Gastrocnemius medialis (tissue), 4 donors: ENCODE measurements at regions not wholly inside any gene's neighbourhood (a gene's known extent, or its start where the extent isn't known, plus 50 kb on each side); places are given as distances from the start of the nearest gene placed in this dataset.

Source experiments
- POLR2A ChIP-seq, 2 donors: fragments of 450-650 bp; IDR thresholded peaks; one replicate each; pipeline ENCODE4 v1.6.1; 2017; ENCODE audit warnings: antibody characterized with exemption in 2 of 2, mild to moderate bottlenecking in 2 of 2, moderate library complexity in 2 of 2
- TF ChIP-seq, protein P1 (sequence below), 5 experiments: fragments of 450-650 bp in 3 of 5; fragments of 200-600 bp in 2 of 5; sonication (generic) in 2 of 5; IDR thresholded peaks in 4 of 5; conservative IDR thresholded peaks in 1 of 5; 1 replicate in 4 of 5; 2 replicates in 1 of 5; pipeline ENCODE4 v1.5.1; 2016 to 2019; ENCODE audit warnings: antibody characterized with exemption in 5 of 5, mild to moderate bottlenecking in 3 of 5, moderate library complexity in 3 of 5

DNA sequence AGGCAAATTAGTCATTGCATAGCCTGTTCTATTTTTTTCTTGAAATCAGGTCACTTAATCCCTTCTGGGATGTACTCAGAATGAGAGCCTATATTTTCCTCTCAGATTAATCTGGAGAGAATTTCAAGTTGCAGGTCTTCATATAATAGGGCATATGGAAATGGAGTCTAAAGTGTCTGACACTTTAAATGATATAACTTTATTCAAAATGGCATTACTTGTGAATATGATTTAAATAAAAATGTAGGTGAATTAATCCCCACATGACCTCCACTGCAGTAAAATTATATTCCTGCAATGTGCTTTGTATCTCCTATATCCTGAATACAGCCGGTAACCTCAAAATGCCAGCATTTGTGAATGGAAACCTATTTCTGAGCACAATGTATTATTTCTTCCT lies 172.5 kb upstream of the BTBD3 start:
- TF ChIP-seq, protein P1, sequence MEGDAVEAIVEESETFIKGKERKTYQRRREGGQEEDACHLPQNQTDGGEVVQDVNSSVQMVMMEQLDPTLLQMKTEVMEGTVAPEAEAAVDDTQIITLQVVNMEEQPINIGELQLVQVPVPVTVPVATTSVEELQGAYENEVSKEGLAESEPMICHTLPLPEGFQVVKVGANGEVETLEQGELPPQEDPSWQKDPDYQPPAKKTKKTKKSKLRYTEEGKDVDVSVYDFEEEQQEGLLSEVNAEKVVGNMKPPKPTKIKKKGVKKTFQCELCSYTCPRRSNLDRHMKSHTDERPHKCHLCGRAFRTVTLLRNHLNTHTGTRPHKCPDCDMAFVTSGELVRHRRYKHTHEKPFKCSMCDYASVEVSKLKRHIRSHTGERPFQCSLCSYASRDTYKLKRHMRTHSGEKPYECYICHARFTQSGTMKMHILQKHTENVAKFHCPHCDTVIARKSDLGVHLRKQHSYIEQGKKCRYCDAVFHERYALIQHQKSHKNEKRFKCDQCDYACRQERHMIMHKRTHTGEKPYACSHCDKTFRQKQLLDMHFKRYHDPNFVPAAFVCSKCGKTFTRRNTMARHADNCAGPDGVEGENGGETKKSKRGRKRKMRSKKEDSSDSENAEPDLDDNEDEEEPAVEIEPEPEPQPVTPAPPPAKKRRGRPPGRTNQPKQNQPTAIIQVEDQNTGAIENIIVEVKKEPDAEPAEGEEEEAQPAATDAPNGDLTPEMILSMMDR (IDR thresholded peaks at IDR 0.05 in 4 of 5, conservative IDR thresholded peaks at IDR 0.05 in 1 of 5): no peak
- no peak for TF ChIP-seq POLR2A (IDR thresholded peaks at IDR 0.05)
